GM12892 (cell line): ENCODE measurements at regions not wholly inside any gene's neighbourhood (a gene's known extent, or its start where the extent isn't known, plus 50 kb on each side); places are given as distances from the start of the nearest gene placed in this dataset.

Source experiments
- POLR2A ChIP-seq: IDR thresholded peaks from 2 replicates; pipeline ENCODE4 v1.6.1; 2011; ENCODE audit warnings: low read depth, low read length, control low read depth
- POLR2AphosphoS5 ChIP-seq: IDR thresholded peaks from 2 replicates; pipeline ENCODE4 v1.6.1; 2011; ENCODE audit warnings: low read depth, low read length, control low read depth
- TAF1 ChIP-seq: IDR thresholded peaks from 2 replicates; pipeline ENCODE4 v1.6.1; 2011; ENCODE audit warnings: low read depth, mild to moderate bottlenecking, control low read depth, low read length, borderline replicate concordance

DNA sequence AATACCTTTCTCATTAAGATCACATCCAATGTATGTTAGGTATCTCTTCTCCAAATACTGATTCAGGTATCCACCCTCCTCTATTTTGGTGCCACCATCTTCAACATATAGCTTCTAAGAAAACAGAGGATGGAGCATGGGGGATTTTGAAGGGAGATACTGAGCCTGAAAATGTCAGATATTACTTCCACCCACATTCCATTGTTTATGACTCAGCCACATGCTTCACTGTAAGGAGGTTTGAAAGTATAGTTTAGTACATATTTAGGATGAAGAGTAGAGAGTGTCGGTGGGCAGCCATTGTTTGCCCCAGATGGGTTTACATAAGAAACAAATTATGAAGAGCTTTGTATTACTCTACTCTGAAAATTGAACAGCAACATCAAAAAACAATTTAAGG lies 286.7 kb downstream of the TFAP2B start:
- TF ChIP-seq POLR2AphosphoS5: no peak
- no peak for TF ChIP-seq POLR2A
- TF ChIP-seq TAF1: no peak
